ENCODE measurements at regions not wholly inside any gene's neighbourhood (a gene's known extent, or its start where the extent isn't known, plus 50 kb on each side); places are given as distances from the start of the nearest gene placed in this dataset.

DNA sequence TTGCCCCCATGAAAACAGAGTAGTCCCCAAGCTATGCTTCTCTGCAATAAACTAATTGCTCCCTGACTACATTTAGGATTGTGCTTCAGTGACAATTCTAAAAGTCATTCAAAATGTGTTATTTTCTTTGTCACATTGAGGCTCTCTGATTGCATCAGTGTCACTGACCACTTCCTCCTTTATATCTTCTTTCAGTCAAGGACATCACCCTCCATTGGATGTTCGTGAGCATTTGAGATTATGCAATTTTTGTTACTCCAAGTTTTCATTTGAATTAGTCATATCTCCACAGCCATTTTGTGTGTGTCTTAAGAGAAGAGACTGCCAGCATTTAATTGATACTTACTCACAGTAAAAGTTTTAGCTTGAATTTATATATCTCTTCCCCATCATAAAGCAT, 780.8 kb upstream of the GCFC2 start:
- TF ChIP-seq, protein P1, sequence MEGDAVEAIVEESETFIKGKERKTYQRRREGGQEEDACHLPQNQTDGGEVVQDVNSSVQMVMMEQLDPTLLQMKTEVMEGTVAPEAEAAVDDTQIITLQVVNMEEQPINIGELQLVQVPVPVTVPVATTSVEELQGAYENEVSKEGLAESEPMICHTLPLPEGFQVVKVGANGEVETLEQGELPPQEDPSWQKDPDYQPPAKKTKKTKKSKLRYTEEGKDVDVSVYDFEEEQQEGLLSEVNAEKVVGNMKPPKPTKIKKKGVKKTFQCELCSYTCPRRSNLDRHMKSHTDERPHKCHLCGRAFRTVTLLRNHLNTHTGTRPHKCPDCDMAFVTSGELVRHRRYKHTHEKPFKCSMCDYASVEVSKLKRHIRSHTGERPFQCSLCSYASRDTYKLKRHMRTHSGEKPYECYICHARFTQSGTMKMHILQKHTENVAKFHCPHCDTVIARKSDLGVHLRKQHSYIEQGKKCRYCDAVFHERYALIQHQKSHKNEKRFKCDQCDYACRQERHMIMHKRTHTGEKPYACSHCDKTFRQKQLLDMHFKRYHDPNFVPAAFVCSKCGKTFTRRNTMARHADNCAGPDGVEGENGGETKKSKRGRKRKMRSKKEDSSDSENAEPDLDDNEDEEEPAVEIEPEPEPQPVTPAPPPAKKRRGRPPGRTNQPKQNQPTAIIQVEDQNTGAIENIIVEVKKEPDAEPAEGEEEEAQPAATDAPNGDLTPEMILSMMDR (IDR thresholded peaks at IDR 0.05; ENCODE audit: insufficient read depth, low read length, poor library complexity, severe bottlenecking), result no peak
- no peak for TF ChIP-seq EZH2phosphoT487 (conservative IDR thresholded peaks at IDR 0.05; ENCODE audit: low read length)
